Vagina (tissue), 2 donors: ENCODE measurements at regions not wholly inside any gene's neighbourhood (a gene's known extent, or its start where the extent isn't known, plus 50 kb on each side); places are given as distances from the start of the nearest gene placed in this dataset.

Experiments
- DNase-seq, 2 donors: peaks; one replicate each; pipeline ENCODE4 v3.0.0-alpha.2; 2017; ENCODE audit errors: extremely low spot score in 2 of 2
- H3K27ac ChIP-seq: fragments of 200-600 bp; sonication (generic); one replicate; pipeline ENCODE4 v1.5.1; 2019
- H3K27me3 ChIP-seq: fragments of 200-600 bp; sonication (generic); one replicate; pipeline ENCODE4 v1.5.1; 2019
- H3K36me3 ChIP-seq, 2 donors: fragments of 200-600 bp; sonication (generic); one replicate each; pipeline ENCODE4 v1.5.1; 2017 to 2019
- H3K4me1 ChIP-seq: fragments of 200-600 bp; sonication (generic); one replicate; pipeline ENCODE4 v1.5.1; 2019
- H3K4me3 ChIP-seq, 2 donors: fragments of 200-600 bp; sonication (generic); 1 replicate in 1 of 2; 2 replicates in 1 of 2; pipeline ENCODE4 v1.5.1; 2016 to 2019
- H3K9me3 ChIP-seq: fragments of 200-600 bp; sonication (generic); one replicate; pipeline ENCODE4 v1.5.1; 2019
- CTCF ChIP-seq, 3 experiments: fragments of 450-650 bp in 2 of 3; fragments of 200-600 bp in 1 of 3; sonication (generic) in 1 of 3; IDR thresholded peaks; one replicate each; pipeline ENCODE4 v1.5.1; 2017 to 2019; ENCODE audit warnings: antibody characterized with exemption in 3 of 3, mild to moderate bottlenecking in 2 of 3, moderate library complexity in 2 of 3
- POLR2A ChIP-seq, 2 donors: fragments of 450-650 bp; IDR thresholded peaks; one replicate each; pipeline ENCODE4 v1.6.1; 2017; ENCODE audit warnings: antibody characterized with exemption in 2 of 2, mild to moderate bottlenecking in 2 of 2, moderate library complexity in 2 of 2
- POLR2AphosphoS5 ChIP-seq, 2 donors: sonication (generic); formaldehyde crosslinking; IDR thresholded peaks; one replicate each; pipeline ENCODE4 v1.9.0; 2017; ENCODE audit warnings: antibody characterized with exemption in 2 of 2, mild to moderate bottlenecking in 2 of 2, low read depth in 1 of 2; ENCODE audit not compliant: insufficient read depth in 1 of 2
- intact Hi-C: fragments of 100-400 bp; cut with DNase I; formaldehyde crosslinking; loops from one replicate; pipeline ENCODE4 v1.15.1; 2023

GRCh38 chr2:149656996-149657395 lies 69.4 kb upstream of the MMADHC start:
- intact Hi-C loops = no loop called here
- no peaks in the 10 kb centered on the region for H3K9me3 ChIP-seq
- no peak overlapping the region for H3K4me3 ChIP-seq
- H3K4me1 ChIP-seq = no peaks in the 10 kb centered on the region
- H3K27ac ChIP-seq = no peak overlapping the region
- no peaks in the 10 kb centered on the region for H3K27me3 ChIP-seq
- DNase-seq = no peak
- TF ChIP-seq POLR2AphosphoS5 (IDR thresholded peaks at IDR 0.05; ENCODE audit: insufficient read depth in 1 of 2, low read depth in 1 of 2) (no peak), CTCF (IDR thresholded peaks at IDR 0.05) (no peak), POLR2A (IDR thresholded peaks at IDR 0.05) (no peak)
- H3K36me3 ChIP-seq = no peaks in the 10 kb centered on the region

- H3K9me3 ChIP-seq = no peaks in the 10 kb centered on the region
- intact Hi-C loops = no loop called here
- H3K36me3 ChIP-seq = no peaks in the 10 kb centered on the region
- H3K4me3 ChIP-seq = no peak overlapping the region
- H3K27ac ChIP-seq = no peak overlapping the region
- H3K27me3 ChIP-seq = no peaks in the 10 kb centered on the region
- no peak for DNase-seq
- TF ChIP-seq CTCF (IDR thresholded peaks at IDR 0.05) (no peak), POLR2AphosphoS5 (IDR thresholded peaks at IDR 0.05; ENCODE audit: insufficient read depth in 1 of 2, low read depth in 1 of 2) (no peak), POLR2A (IDR thresholded peaks at IDR 0.05) (no peak)
- H3K4me1 ChIP-seq = no peaks in the 10 kb centered on the region
These were observed 66.4 kb upstream of the MMADHC start for GRCh38 chr2:149653831-149654445.

- no peaks in the 10 kb centered on the region for H3K9me3 ChIP-seq
- H3K4me3 ChIP-seq = no peak overlapping the region
- no peaks in the 10 kb centered on the region for H3K27me3 ChIP-seq
- TF ChIP-seq POLR2AphosphoS5 (IDR thresholded peaks at IDR 0.05; ENCODE audit: insufficient read depth in 1 of 2, low read depth in 1 of 2) (no peak), POLR2A (IDR thresholded peaks at IDR 0.05) (no peak), CTCF (IDR thresholded peaks at IDR 0.05) (no peak)
- no peak for DNase-seq
- H3K36me3 ChIP-seq = no peaks in the 10 kb centered on the region
- no peaks in the 10 kb centered on the region for H3K4me1 ChIP-seq
- no peak overlapping the region for H3K27ac ChIP-seq
- intact Hi-C loops = no loop called here
These were observed 65.4 kb upstream of the MMADHC start for GRCh38 chr2:149652926-149653325.

GRCh38 chr2:149652526-149652925 lies 65.0 kb upstream of the MMADHC start:
- H3K4me3 ChIP-seq = no peak overlapping the region
- no peak overlapping the region for H3K27ac ChIP-seq
- no peak for DNase-seq
- TF ChIP-seq CTCF (IDR thresholded peaks at IDR 0.05) = no peak
- no peak for TF ChIP-seq POLR2A (IDR thresholded peaks at IDR 0.05)
- no peak for TF ChIP-seq POLR2AphosphoS5 (IDR thresholded peaks at IDR 0.05; ENCODE audit: insufficient read depth in 1 of 2, low read depth in 1 of 2)
- intact Hi-C loops = no loop called here
- no peaks in the 10 kb centered on the region for H3K36me3 ChIP-seq
- H3K4me1 ChIP-seq = no peaks in the 10 kb centered on the region
- H3K9me3 ChIP-seq = no peaks in the 10 kb centered on the region
- H3K27me3 ChIP-seq = no peaks in the 10 kb centered on the region

- Histone ChIP-seq H3K36me3 (no peaks in the 10 kb centered on the region), H3K4me3 (no peak overlapping the region), H3K4me1 (no peaks in the 10 kb centered on the region), H3K27ac (no peak overlapping the region), H3K9me3 (no peaks in the 10 kb centered on the region), H3K27me3 (no peaks in the 10 kb centered on the region)
- no peak for DNase-seq
- intact Hi-C loops = no loop called here
- TF ChIP-seq POLR2AphosphoS5 (IDR thresholded peaks at IDR 0.05; ENCODE audit: insufficient read depth in 1 of 2, low read depth in 1 of 2) = no peak
- no peak for TF ChIP-seq POLR2A (IDR thresholded peaks at IDR 0.05)
- TF ChIP-seq CTCF (IDR thresholded peaks at IDR 0.05) = no peak
These were observed 63.7 kb upstream of the MMADHC start for GRCh38 chr2:149651229-149651628.
